HepG2 (cell line): ENCODE measurements at regions not wholly inside any gene's neighbourhood (a gene's known extent, or its start where the extent isn't known, plus 50 kb on each side); places are given as distances from the start of the nearest gene placed in this dataset.
A peak's percentile ranks its signal among the peaks of the same experiment; 100 is the strongest.

Source experiments
- ATAC-seq: fragments of 200-7000 bp; cut with Tn5 transposase; 3 replicates; pipeline ENCODE4 v1.9.1; 2020; ENCODE audit warnings: mild to moderate bottlenecking, moderate library complexity
- BruUV-seq: library from RNA; stranded (reverse); fragments of 400-500 nt; replicated peaks from 2 replicates; lab custom pipeline; 2021; lab: Mats Ljungman, UMichigan
- CTCF ChIA-PET: fragments of 300-600 bp; formaldehyde crosslinking; extraction: SDS; loops from one replicate; lab custom pipeline; 2021; ENCODE audit warnings: low total read pairs, inconsistent platforms, low intra/inter-chr PET ratio; lab: Yijun Ruan, JAX
- POLR2A ChIA-PET: fragments of 350-600 bp; sonication (Branson Sonifier 250); formaldehyde crosslinking; loops from one replicate; lab custom pipeline; 2020; ENCODE audit warnings: antibody characterized with exemption, inconsistent platforms; lab: Yijun Ruan, JAX
- DNase-seq: peaks from one replicate; pipeline ENCODE4 v3.0.0-alpha.2; 2015; ENCODE audit warnings: low spot score
- FAIRE-seq: peaks from 3 replicates; lab custom pipeline; 2011; peaks lifted over from hg19 to GRCh38; lab: Jason Lieb, UNC
- H2AFZ ChIP-seq: one replicate; pipeline ENCODE4 v1.6.1; 2011; ENCODE audit warnings: low read length, inconsistent platforms
- H3K27ac ChIP-seq: fragments of 300-600 bp; 3 replicates; pipeline ENCODE4 v1.8.0; 2011; ENCODE audit warnings: mixed run types, mild to moderate bottlenecking, mixed read lengths, low read length, inconsistent platforms; ENCODE audit not compliant: insufficient read depth; ENCODE audit errors: extremely low read length
- H3K27me3 ChIP-seq, 2 experiments: fragments of 200-600 bp in 1 of 2; 2 replicates in 1 of 2; 3 replicates in 1 of 2; pipeline versions ENCODE4 v1.6.0 to v1.8.0; 2011; ENCODE audit warnings: low read length in 2 of 2, mild to moderate bottlenecking in 2 of 2, moderate library complexity in 2 of 2, inconsistent platforms in 1 of 2; ENCODE audit not compliant: insufficient read depth in 2 of 2, control insufficient read depth in 1 of 2
- H3K36me3 ChIP-seq, 2 experiments: fragments of 200-600 bp in 1 of 2; replicated peaks in 1 of 2; 2 replicates in 1 of 2; 3 replicates in 1 of 2; pipeline versions ENCODE4 v1.5.1 to v1.8.0; 2011; ENCODE audit warnings: low read length in 2 of 2, inconsistent platforms in 1 of 2; ENCODE audit not compliant: insufficient read depth in 2 of 2, control insufficient read depth in 1 of 2
- H3K4me1 ChIP-seq: 2 replicates; pipeline ENCODE4 v1.5.1; 2012; ENCODE audit warnings: low read length, inconsistent platforms; ENCODE audit not compliant: insufficient read depth
- H3K4me2 ChIP-seq: 2 replicates; pipeline ENCODE4 v1.6.0; 2011; ENCODE audit warnings: low read depth, low read length, inconsistent platforms
- H3K4me3 ChIP-seq, 3 experiments: fragments of 200-600 bp in 1 of 3; sonication (generic), shearing (Covaris generic) in 1 of 3; replicated peaks in 1 of 3; 2 replicates each; pipeline ENCODE4 v1.5.1; 2011 to 2016; ENCODE audit warnings: low read length in 3 of 3, inconsistent platforms in 2 of 3, low read depth in 2 of 3, mild to moderate bottlenecking in 2 of 3, control low read depth in 1 of 3, mixed read lengths in 1 of 3; ENCODE audit not compliant: insufficient read depth in 1 of 3
- H3K79me2 ChIP-seq: one replicate; pipeline ENCODE4 v1.6.1; 2011; ENCODE audit warnings: low read length, inconsistent platforms; ENCODE audit not compliant: insufficient read depth
- H3K9ac ChIP-seq: 2 replicates; pipeline ENCODE4 v1.6.0; 2011; ENCODE audit warnings: mild to moderate bottlenecking, low read depth, low read length, inconsistent platforms; ENCODE audit not compliant: insufficient read depth
- H3K9me3 ChIP-seq: 2 replicates; pipeline ENCODE4 v1.5.1; 2012; ENCODE audit warnings: mild to moderate bottlenecking, low read length
- H4K20me1 ChIP-seq: 2 replicates; pipeline ENCODE4 v1.6.0; 2011; ENCODE audit warnings: inconsistent platforms, mild to moderate bottlenecking, low read length, moderate library complexity; ENCODE audit not compliant: insufficient read depth
- CBX2 ChIP-seq, 2 experiments: fragments of 200-600 bp in 1 of 2; sonication (generic); formaldehyde crosslinking in 1 of 2; IDR thresholded peaks; 2 replicates each; pipeline versions ENCODE4 v1.7.0 to v1.8.1; 2018 to 2022; ENCODE audit warnings: low read depth in 2 of 2, low read length in 1 of 2, mild to moderate bottlenecking in 1 of 2, missing genetic modification reagents in 1 of 2
- FOXP4 ChIP-seq: sonication (generic); formaldehyde crosslinking; IDR thresholded peaks from 2 replicates; pipeline ENCODE4 v1.4.0; 2020; ENCODE audit warnings: missing genetic modification reagents
- HNF4G ChIP-seq, 2 experiments: sonication (generic) in 1 of 2; formaldehyde crosslinking in 1 of 2; IDR thresholded peaks; 2 replicates each; pipeline versions ENCODE4 v1.4.0 to v1.6.1; 2011 to 2020; ENCODE audit warnings: borderline replicate concordance in 2 of 2, low read depth in 2 of 2, mild to moderate bottlenecking in 2 of 2, low read length in 1 of 2, missing genetic modification reagents in 1 of 2, moderate library complexity in 1 of 2
- POGK ChIP-seq: sonication (generic); formaldehyde crosslinking; conservative IDR thresholded peaks from 2 replicates; pipeline ENCODE4 v1.8.0; 2022; ENCODE audit warnings: mild to moderate bottlenecking, moderate library complexity, missing genetic modification reagents
- WGBS: methylation state at CpG from one replicate; pipeline ENCODE4 v1.1.6; 2017; ENCODE audit warnings: low lambda C conversion rate; 5-methylcytosine and 5-hydroxymethylcytosine counted together
- in situ Hi-C: cut with HindIII; loops from 2 replicates; pipeline ENCODE4 v1.10.0; 2017; ENCODE audit warnings: low pct_unique_long_range_greater_than_20kb; ENCODE audit not compliant: extremely low pct_ligation_motif_present
- intact Hi-C: fragments of 100-400 bp; cut with micrococcal nuclease; formaldehyde crosslinking; loops from one replicate; pipeline ENCODE4 v1.10.0; 2022; ENCODE audit not compliant: unreplicated experiment

DNA sequence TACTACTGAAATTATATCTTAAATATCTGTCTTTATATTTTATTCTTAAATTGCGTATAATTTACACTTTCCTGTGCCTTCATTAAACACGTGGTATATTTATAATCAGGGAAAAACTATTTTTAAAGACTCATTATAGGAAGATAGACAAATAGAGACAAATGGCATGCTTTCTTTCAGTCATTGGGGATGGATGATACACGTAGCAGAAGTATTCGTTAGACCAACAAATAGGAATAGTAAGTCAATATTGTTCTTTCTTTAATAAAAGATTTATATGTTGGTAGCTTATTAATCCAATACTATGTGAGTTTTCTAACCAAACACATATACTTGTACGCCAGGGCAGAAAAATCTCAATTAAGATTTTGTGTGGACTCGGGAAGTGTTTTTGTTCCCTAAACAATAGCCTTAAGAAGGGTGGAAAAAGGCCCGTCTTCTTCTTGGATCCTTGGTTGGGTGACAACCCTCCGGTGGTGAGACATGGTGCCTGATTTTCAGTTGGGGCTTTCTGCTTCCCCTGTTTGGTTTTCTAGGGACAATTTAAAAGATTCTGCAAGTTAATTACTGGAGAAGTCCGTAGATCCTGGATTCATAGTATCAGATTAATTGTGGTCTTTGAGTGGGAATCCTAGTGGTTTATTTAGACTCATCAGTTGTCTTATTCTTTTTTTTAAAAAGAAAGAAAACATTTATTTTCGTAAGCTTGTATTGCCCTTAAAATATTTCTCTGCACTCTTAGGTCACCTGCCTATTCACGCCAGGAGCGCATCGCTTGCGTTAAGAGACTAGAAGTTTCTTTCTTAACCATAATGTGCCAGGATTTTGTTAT is 83.5 kb upstream of the WNT7B start:
- in situ Hi-C loops (no loop called here), intact Hi-C loops (no loop called here)
- Histone ChIP-seq H3K27ac (no peak overlapping the region), H3K9me3 (no peaks in the 10 kb centered on the region), H3K36me3 (no peaks in the 10 kb centered on the region), H3K4me1 (0 out of 2 replicates have a peak, but pooled peaks cover 6% of the 10 kb centered on the region), H3K4me3 (no peak overlapping the region), H3K27me3 (peaks cover 16 to 92% of the 10 kb centered on the region in 2 experiments), H4K20me1 (peaks cover 4% of the 10 kb centered on the region; the same call in 1 of the 2 replicates), H3K9ac (no peak overlapping the region), H3K79me2 (no peaks in the 10 kb centered on the region), H2AFZ (no peak overlapping the region), H3K4me2 (no peak overlapping the region)
- POLR2A ChIA-PET = no interaction called here
- no peak for ATAC-seq
- no TSS peak for BruUV-seq
- 58% methylated on average over 14 of the region's 14 CpGs for WGBS
- no peak for TF ChIP-seq HNF4G (IDR thresholded peaks at IDR 0.05; ENCODE audit: borderline replicate concordance, low read depth, low read length)
- TF ChIP-seq HNF4G (CRISPR knock-in tag; IDR thresholded peaks at IDR 0.05; ENCODE audit: borderline replicate concordance, low read depth) = no peak
- 0 out of 2 replicates have a peak, but pooled peaks have one; percentile 87 for TF ChIP-seq CBX2 (IDR thresholded peaks at IDR 0.05; ENCODE audit: low read depth, low read length)
- TF ChIP-seq CBX2 (CRISPR knock-in tag; IDR thresholded peaks at IDR 0.05; ENCODE audit: low read depth) = no peak
- TF ChIP-seq POGK (CRISPR knock-in tag) = no peak
- TF ChIP-seq FOXP4 = no peak
- no peak for FAIRE-seq
- CTCF ChIA-PET = no interaction called here
- no peak for DNase-seq
